Stimulated activated naive CD8-positive, alpha-beta T cell treated with anti-CD3 and anti-CD28 coated beads, Interleukin-15, amount 100 ng/mL, for 72 hours (primary cell): ENCODE measurements at regions not wholly inside any gene's neighbourhood (a gene's known extent, or its start where the extent isn't known, plus 50 kb on each side); places are given as distances from the start of the nearest gene placed in this dataset.

Source experiments
- ATAC-seq: fragments of 150-1000 bp; cut with Tn5 transposase; 2 replicates; pipeline ENCODE4 v1.10.0; 2021; ENCODE audit warnings: mild to moderate bottlenecking, moderate library complexity
- DNase-seq, 2 donors: peaks; one replicate each; pipeline ENCODE4 v3.0.0; 2021 to 2022
- H3K27ac Mint-ChIP-seq, 2 donors: one replicate each; pipeline ENCODE4 v1.8.0; 2022; ENCODE audit warnings: mild to moderate bottlenecking in 2 of 2, mixed read lengths in 2 of 2, moderate library complexity in 2 of 2
- H3K27me3 Mint-ChIP-seq: one replicate; pipeline ENCODE4 v1.8.0; 2022; ENCODE audit warnings: mixed read lengths
- H3K4me1 Mint-ChIP-seq: one replicate; pipeline ENCODE4 v1.8.0; 2022; ENCODE audit warnings: mild to moderate bottlenecking, mixed read lengths
- H3K4me3 Mint-ChIP-seq, 2 donors: one replicate each; pipeline ENCODE4 v1.8.0; 2022; ENCODE audit warnings: mild to moderate bottlenecking in 2 of 2, mixed read lengths in 2 of 2, moderate library complexity in 1 of 2
- H3K9me3 Mint-ChIP-seq, 2 donors: one replicate each; pipeline ENCODE4 v1.8.0; 2022; ENCODE audit warnings: mixed read lengths in 2 of 2

- peak; percentile 54 for ATAC-seq
- H3K27ac Mint-ChIP-seq, result no peak overlapping the region
- H3K27me3 Mint-ChIP-seq, result no peaks in the 10 kb centered on the region
- H3K4me1 Mint-ChIP-seq, result no peaks in the 10 kb centered on the region
- DNase-seq, result no peak
- no peak overlapping the region for H3K4me3 Mint-ChIP-seq
- peaks cover 14 to 30% of the 10 kb centered on the region in 2 donors for H3K9me3 Mint-ChIP-seq
These were observed 64.3 kb upstream of the VANGL1 start for GRCh38 chr1:115577513-115577912.

GRCh38 chr1:115575661-115576060, 66.1 kb upstream of the VANGL1 start:
- peaks cover 15 to 32% of the 10 kb centered on the region in 2 donors for H3K9me3 Mint-ChIP-seq
- no peak overlapping the region for H3K27ac Mint-ChIP-seq
- H3K4me3 Mint-ChIP-seq, result no peak overlapping the region
- no peaks in the 10 kb centered on the region for H3K4me1 Mint-ChIP-seq
- ATAC-seq, result no peak
- no peaks in the 10 kb centered on the region for H3K27me3 Mint-ChIP-seq
- no peak for DNase-seq

GRCh38 chr1:115572710-115573109, 69.1 kb upstream of the VANGL1 start:
- Mint-ChIP-seq H3K9me3 (peaks cover 26 to 29% of the 10 kb centered on the region in 2 donors), H3K27me3 (no peaks in the 10 kb centered on the region), H3K27ac (no peak overlapping the region), H3K4me1 (no peaks in the 10 kb centered on the region), H3K4me3 (no peak overlapping the region)
- ATAC-seq, result no peak
- no peak for DNase-seq

- peaks cover 28 to 36% of the 10 kb centered on the region in 2 donors for H3K9me3 Mint-ChIP-seq
- peaks cover 6% of the 10 kb centered on the region for H3K4me1 Mint-ChIP-seq
- ATAC-seq, result no peak
- no peak for DNase-seq
- no peak overlapping the region for H3K27ac Mint-ChIP-seq
- H3K4me3 Mint-ChIP-seq, result no peak overlapping the region
- H3K27me3 Mint-ChIP-seq, result peaks cover 34% of the 10 kb centered on the region
These were observed 74.3 kb upstream of the VANGL1 start for GRCh38 chr1:115567431-115567830.

GRCh38 chr1:115565791-115566190, 76.0 kb upstream of the VANGL1 start:
- peaks cover 6% of the 10 kb centered on the region for H3K4me1 Mint-ChIP-seq
- DNase-seq (no peak), ATAC-seq (no peak)
- H3K4me3 Mint-ChIP-seq, result no peak overlapping the region
- peaks cover 39% of the 10 kb centered on the region for H3K27me3 Mint-ChIP-seq
- H3K9me3 Mint-ChIP-seq, result peaks cover 27 to 36% of the 10 kb centered on the region in 2 donors
- H3K27ac Mint-ChIP-seq, result no peak overlapping the region

GRCh38 chr1:115565353-115565752, 76.4 kb upstream of the VANGL1 start:
- ATAC-seq (no peak), DNase-seq (no peak)
- peaks cover 39% of the 10 kb centered on the region for H3K27me3 Mint-ChIP-seq
- H3K4me3 Mint-ChIP-seq, result no peak overlapping the region
- H3K4me1 Mint-ChIP-seq, result peaks cover 6% of the 10 kb centered on the region
- H3K27ac Mint-ChIP-seq, result no peak overlapping the region
- peaks cover 27 to 36% of the 10 kb centered on the region in 2 donors for H3K9me3 Mint-ChIP-seq

- Mint-ChIP-seq H3K9me3 (peaks cover 27 to 36% of the 10 kb centered on the region in 2 donors), H3K27me3 (peaks cover 47% of the 10 kb centered on the region), H3K27ac (no peak overlapping the region), H3K4me3 (peak overlapping the region in 1 of 2 donors; percentile 17), H3K4me1 (peaks cover 6% of the 10 kb centered on the region)
- ATAC-seq, result no peak
- DNase-seq, result no peak
These were observed 77.6 kb upstream of the VANGL1 start for GRCh38 chr1:115564201-115564600.

- ATAC-seq (no peak), DNase-seq (no peak)
- H3K27me3 Mint-ChIP-seq, result peaks cover 46% of the 10 kb centered on the region
- no peak overlapping the region for H3K4me3 Mint-ChIP-seq
- H3K27ac Mint-ChIP-seq, result no peak overlapping the region
- peaks cover 4 to 14% of the 10 kb centered on the region in 2 donors for H3K9me3 Mint-ChIP-seq
- H3K4me1 Mint-ChIP-seq, result peaks cover 6% of the 10 kb centered on the region
These were observed 81.7 kb upstream of the VANGL1 start for GRCh38 chr1:115560027-115560426.

GRCh38 chr1:115558275-115558674, 83.5 kb upstream of the VANGL1 start:
- peaks cover 0 to 10% of the 10 kb centered on the region in 2 donors for H3K9me3 Mint-ChIP-seq
- H3K27ac Mint-ChIP-seq, result no peak overlapping the region
- ATAC-seq (no peak), DNase-seq (no peak)
- peaks cover 6% of the 10 kb centered on the region for H3K4me1 Mint-ChIP-seq
- peaks cover 30% of the 10 kb centered on the region for H3K27me3 Mint-ChIP-seq
- no peak overlapping the region for H3K4me3 Mint-ChIP-seq

GRCh38 chr1:115557715-115558114, 84.1 kb upstream of the VANGL1 start:
- Mint-ChIP-seq H3K27ac (no peak overlapping the region), H3K4me3 (no peak overlapping the region), H3K9me3 (peaks cover 0 to 5% of the 10 kb centered on the region in 2 donors), H3K27me3 (peaks cover 25% of the 10 kb centered on the region), H3K4me1 (peaks cover 2% of the 10 kb centered on the region)
- DNase-seq (no peak), ATAC-seq (no peak)

GRCh38 chr1:115556236-115556635, 85.5 kb upstream of the VANGL1 start:
- Mint-ChIP-seq H3K4me3 (no peak overlapping the region), H3K27me3 (peaks cover 31% of the 10 kb centered on the region), H3K9me3 (no peaks in the 10 kb centered on the region), H3K27ac (no peak overlapping the region), H3K4me1 (no peaks in the 10 kb centered on the region)
- DNase-seq, result no peak
- ATAC-seq, result no peak

GRCh38 chr1:115555446-115555845, 86.3 kb upstream of the VANGL1 start:
- H3K4me3 Mint-ChIP-seq, result no peak overlapping the region
- H3K9me3 Mint-ChIP-seq, result no peaks in the 10 kb centered on the region
- H3K27ac Mint-ChIP-seq, result no peak overlapping the region
- H3K27me3 Mint-ChIP-seq, result peaks cover 31% of the 10 kb centered on the region
- ATAC-seq (no peak), DNase-seq (no peak)
- H3K4me1 Mint-ChIP-seq, result no peaks in the 10 kb centered on the region

GRCh38 chr1:115547696-115548095, 94.1 kb upstream of the VANGL1 start:
- Mint-ChIP-seq H3K4me3 (no peak overlapping the region), H3K27ac (no peak overlapping the region), H3K27me3 (peaks cover 21% of the 10 kb centered on the region)

GRCh38 chr1:115546846-115547245, 94.9 kb upstream of the VANGL1 start:
- H3K9me3 Mint-ChIP-seq, result no peaks in the 10 kb centered on the region
- no peak overlapping the region for H3K27ac Mint-ChIP-seq
- DNase-seq (no peak), ATAC-seq (no peak)
- H3K27me3 Mint-ChIP-seq, result peaks cover 13% of the 10 kb centered on the region
- no peak overlapping the region for H3K4me3 Mint-ChIP-seq
- no peaks in the 10 kb centered on the region for H3K4me1 Mint-ChIP-seq

More at GRCh38 chr1:115547696-115548095, 94.1 kb upstream of the VANGL1 start:
- H3K9me3 Mint-ChIP-seq, result no peaks in the 10 kb centered on the region
- no peaks in the 10 kb centered on the region for H3K4me1 Mint-ChIP-seq
- ATAC-seq, result no peak
- DNase-seq, result no peak

GRCh38 chr1:115545791-115546733, 95.7 kb upstream of the VANGL1 start:
- no peaks in the 10 kb centered on the region for H3K4me1 Mint-ChIP-seq
- H3K9me3 Mint-ChIP-seq, result no peaks in the 10 kb centered on the region
- peaks cover 8% of the 10 kb centered on the region for H3K27me3 Mint-ChIP-seq
- DNase-seq (peak in 1 of 2 donors; percentile 16), ATAC-seq (peak; percentile 84)
- H3K4me3 Mint-ChIP-seq, result no peak overlapping the region
- no peak overlapping the region for H3K27ac Mint-ChIP-seq

GRCh38 chr1:115545096-115545720, 96.6 kb upstream of the VANGL1 start:
- H3K27ac Mint-ChIP-seq, result no peak overlapping the region
- no peak for ATAC-seq
- H3K9me3 Mint-ChIP-seq, result no peaks in the 10 kb centered on the region
- H3K27me3 Mint-ChIP-seq, result peaks cover 8% of the 10 kb centered on the region
- DNase-seq, result no peak
- no peaks in the 10 kb centered on the region for H3K4me1 Mint-ChIP-seq
- no peak overlapping the region for H3K4me3 Mint-ChIP-seq
